ENCODE measurements at regions not wholly inside any gene's neighbourhood (a gene's known extent, or its start where the extent isn't known, plus 50 kb on each side); places are given as distances from the start of the nearest gene placed in this dataset.
A peak's percentile ranks its signal among the peaks of the same experiment; 100 is the strongest.
"Not testable (repeated sequence)": the region's sequence is repeated elsewhere in the genome, so short reads cannot be mapped to it uniquely, and the experiment has no call there.

- DNase-seq (ENCODE audit: low read depth) = no peak
Observed at GRCh38 chr6:141394125-141394536, 738.6 kb upstream of the GJE1 start.

GRCh38 chr6:141393405-141394124 is 739.2 kb upstream of the GJE1 start:
- DNase-seq (ENCODE audit: low read depth) = no peak

- not testable (repeated sequence) for DNase-seq (ENCODE audit: low read depth)
Observed at GRCh38 chr6:141391135-141391534, 741.6 kb upstream of the GJE1 start.

GRCh38 chr6:141388666-141389065 is 744.1 kb upstream of the GJE1 start:
- DNase-seq (ENCODE audit: low read depth) = no peak

- DNase-seq (ENCODE audit: low read depth) = no peak
Observed at GRCh38 chr6:141370438-141370837, 762.3 kb upstream of the GJE1 start.

- DNase-seq (ENCODE audit: low read depth) = not testable (repeated sequence)
Observed at GRCh38 chr6:141366796-141367195, 765.9 kb upstream of the GJE1 start.

GRCh38 chr6:141364694-141365093 is 768.0 kb upstream of the GJE1 start:
- no peak for DNase-seq (ENCODE audit: low read depth)

GRCh38 chr6:141364232-141364631 is 768.5 kb upstream of the GJE1 start:
- DNase-seq (ENCODE audit: low read depth) = no peak

- no peak for DNase-seq (ENCODE audit: low read depth)
Observed at GRCh38 chr6:141361559-141361958, 771.2 kb upstream of the GJE1 start.

- DNase-seq (ENCODE audit: low read depth) = peak; percentile 24
Observed at GRCh38 chr6:141359953-141360352, 772.8 kb upstream of the GJE1 start.

- no peak for DNase-seq (ENCODE audit: low read depth)
Observed at GRCh38 chr6:141354191-141354955, 778.4 kb upstream of the GJE1 start.

GRCh38 chr6:141351721-141352120 is 781.0 kb upstream of the GJE1 start:
- DNase-seq (ENCODE audit: low read depth) = no peak

- no peak for DNase-seq (ENCODE audit: low read depth)
Observed at GRCh38 chr6:141349710-141350109, 783.0 kb upstream of the GJE1 start.

GRCh38 chr6:141347906-141348492 is 784.7 kb upstream of the GJE1 start:
- DNase-seq (ENCODE audit: low read depth) = no peak

- peak; percentile 10 for DNase-seq (ENCODE audit: low read depth)
Observed at GRCh38 chr6:141347086-141347485, 785.6 kb upstream of the GJE1 start.

- DNase-seq (ENCODE audit: low read depth) = no peak
Observed at GRCh38 chr6:141346535-141346934, 786.2 kb upstream of the GJE1 start.

GRCh38 chr6:141337191-141337590 is 795.5 kb upstream of the GJE1 start:
- DNase-seq (ENCODE audit: low read depth) = no peak

- no peak for DNase-seq (ENCODE audit: low read depth)
Observed at GRCh38 chr6:141335477-141336273, 797.0 kb upstream of the GJE1 start.

- DNase-seq (ENCODE audit: low read depth) = no peak
Observed at GRCh38 chr6:141326925-141327324, 805.8 kb upstream of the GJE1 start.

- DNase-seq (ENCODE audit: low read depth) = peak; percentile 99
Observed at GRCh38 chr6:141326426-141326825, 806.3 kb upstream of the GJE1 start.

GRCh38 chr6:141321493-141322347 is 811.0 kb upstream of the GJE1 start:
- DNase-seq (ENCODE audit: low read depth) = no peak
